Mucosa of rectum (tissue), 2 donors: ENCODE measurements at regions not wholly inside any gene's neighbourhood (a gene's known extent, or its start where the extent isn't known, plus 50 kb on each side); places are given as distances from the start of the nearest gene placed in this dataset.

Experiments
- H3K27ac ChIP-seq, 2 donors: one replicate each; pipeline ENCODE4 v1.7.0; 2013; ENCODE audit warnings: inconsistent platforms in 2 of 2, low read depth in 2 of 2, low read length in 2 of 2
- H3K27me3 ChIP-seq, 2 donors: one replicate each; pipeline ENCODE4 v1.7.0; 2013; ENCODE audit warnings: low read length in 2 of 2; ENCODE audit not compliant: control insufficient read depth in 2 of 2, insufficient read depth in 2 of 2
- H3K36me3 ChIP-seq, 2 donors: one replicate each; pipeline ENCODE4 v1.7.0; 2013; ENCODE audit warnings: low read length in 2 of 2; ENCODE audit not compliant: control insufficient read depth in 2 of 2, insufficient read depth in 2 of 2
- H3K4me1 ChIP-seq, 2 donors: one replicate each; pipeline ENCODE4 v1.7.0; 2013; ENCODE audit warnings: low read length in 2 of 2, mild to moderate bottlenecking in 1 of 2; ENCODE audit not compliant: control insufficient read depth in 2 of 2, insufficient read depth in 2 of 2
- H3K4me3 ChIP-seq, 2 donors: one replicate each; pipeline ENCODE4 v1.7.0; 2013; ENCODE audit warnings: low read length in 2 of 2
- H3K9ac ChIP-seq, 2 donors: one replicate each; pipeline ENCODE4 v1.7.0; 2013; ENCODE audit warnings: low read length in 2 of 2, low read depth in 1 of 2, mild to moderate bottlenecking in 1 of 2
- H3K9me3 ChIP-seq, 2 donors: one replicate each; pipeline ENCODE4 v1.7.0; 2013; ENCODE audit warnings: low read length in 2 of 2; ENCODE audit not compliant: control insufficient read depth in 2 of 2
- donor health status: healthy.
- donor health status: Normal muscosa, but diverticular disease.

GRCh38 chr18:46276748-46277147, 172.6 kb downstream of the HAUS1 start:
- H3K27ac ChIP-seq = no peak overlapping the region
- no peak overlapping the region for H3K4me3 ChIP-seq
- H3K9me3 ChIP-seq = no peaks in the 10 kb centered on the region
- H3K9ac ChIP-seq = no peak overlapping the region
- peaks cover 6% of the 10 kb centered on the region in 2 donors for H3K4me1 ChIP-seq
- no peaks in the 10 kb centered on the region for H3K27me3 ChIP-seq
- H3K36me3 ChIP-seq = no peaks in the 10 kb centered on the region

DNA sequence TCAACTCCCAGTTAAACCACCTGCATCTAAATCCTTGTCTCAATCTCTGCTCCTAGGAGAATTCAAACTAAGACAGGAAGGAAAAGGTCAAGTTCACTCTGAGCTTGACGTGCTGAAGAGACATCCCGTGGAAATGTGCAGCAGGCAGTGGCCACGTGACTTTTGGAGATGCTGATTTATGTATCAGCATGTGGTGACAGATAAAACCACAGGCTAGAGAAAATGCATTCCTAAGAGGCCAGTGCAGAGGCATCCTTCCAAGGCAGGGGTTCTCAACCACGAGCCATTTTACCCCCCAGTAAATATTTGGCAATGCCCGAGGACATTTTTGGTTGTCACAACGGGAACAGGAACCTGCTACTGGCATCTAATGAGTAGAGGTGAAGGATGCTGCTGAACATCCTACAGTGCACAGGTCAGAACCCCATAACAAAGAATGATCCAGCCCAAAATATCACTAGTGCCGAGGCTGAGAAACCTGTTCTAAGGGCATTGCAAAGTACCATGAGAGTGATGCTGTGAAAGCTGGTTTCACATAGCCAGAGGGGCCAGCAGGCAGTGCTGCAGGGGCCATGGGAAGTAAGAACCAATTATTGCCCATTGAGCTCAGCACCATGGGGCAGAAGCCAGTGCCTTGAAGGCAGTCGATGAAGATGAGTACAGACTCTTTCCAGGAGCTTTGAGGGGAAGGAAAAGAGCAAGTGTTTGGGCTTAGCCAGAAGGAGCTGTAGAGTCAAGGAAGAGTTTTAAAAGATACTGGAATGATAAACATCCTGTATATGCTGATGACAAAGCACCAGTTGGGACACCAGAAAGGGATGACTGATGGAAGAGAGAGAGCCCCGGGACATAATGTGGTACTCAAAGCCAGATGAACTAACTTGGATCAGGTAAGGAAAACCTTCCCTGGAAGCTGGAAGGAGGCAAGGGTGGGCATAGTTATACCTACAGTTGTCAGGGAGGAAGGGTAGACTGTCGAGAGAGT, 174.6 kb downstream of the HAUS1 start:
- Histone ChIP-seq H3K27ac (no peak overlapping the region), H3K9ac (no peak overlapping the region), H3K4me1 (no peaks in the 10 kb centered on the region), H3K9me3 (no peaks in the 10 kb centered on the region), H3K4me3 (no peak overlapping the region), H3K36me3 (no peaks in the 10 kb centered on the region), H3K27me3 (no peaks in the 10 kb centered on the region)

- Histone ChIP-seq H3K27ac (no peak overlapping the region), H3K4me3 (no peak overlapping the region), H3K27me3 (no peaks in the 10 kb centered on the region), H3K36me3 (no peaks in the 10 kb centered on the region), H3K9me3 (no peaks in the 10 kb centered on the region), H3K4me1 (no peaks in the 10 kb centered on the region), H3K9ac (no peak overlapping the region)
These were observed 175.5 kb downstream of the HAUS1 start for GRCh38 chr18:46279673-46280072.

- no peaks in the 10 kb centered on the region for H3K4me1 ChIP-seq
- H3K4me3 ChIP-seq = no peak overlapping the region
- H3K27me3 ChIP-seq = no peaks in the 10 kb centered on the region
- H3K9ac ChIP-seq = no peak overlapping the region
- no peaks in the 10 kb centered on the region for H3K9me3 ChIP-seq
- H3K27ac ChIP-seq = no peak overlapping the region
- no peaks in the 10 kb centered on the region for H3K36me3 ChIP-seq
These were observed 177.3 kb downstream of the HAUS1 start for GRCh38 chr18:46281185-46282176.

- Histone ChIP-seq H3K27ac (no peak overlapping the region), H3K4me1 (no peaks in the 10 kb centered on the region), H3K27me3 (no peaks in the 10 kb centered on the region), H3K36me3 (no peaks in the 10 kb centered on the region), H3K4me3 (no peak overlapping the region), H3K9ac (no peak overlapping the region), H3K9me3 (no peaks in the 10 kb centered on the region)
These were observed 178.0 kb downstream of the HAUS1 start for GRCh38 chr18:46282177-46282570.

DNA sequence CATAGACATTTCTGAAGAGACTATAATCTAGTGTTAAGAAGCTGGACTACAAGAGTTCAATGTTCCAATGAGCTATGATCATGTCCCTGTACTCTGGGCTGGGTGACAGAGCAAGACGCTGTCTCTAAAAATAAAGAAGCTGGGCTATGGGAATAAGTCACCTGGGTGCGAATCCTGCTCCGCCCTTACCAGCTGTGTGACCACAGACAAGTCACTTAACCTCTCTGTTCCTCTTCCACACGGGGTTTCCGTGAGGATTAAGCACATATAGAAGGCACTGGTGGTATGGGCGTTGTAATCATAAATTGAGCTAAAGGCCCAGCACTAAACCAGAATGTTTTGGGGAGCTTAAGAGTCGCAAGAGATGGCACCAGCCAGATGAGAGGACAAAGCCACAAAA, 178.5 kb downstream of the HAUS1 start:
- Histone ChIP-seq H3K27me3 (no peaks in the 10 kb centered on the region), H3K27ac (no peak overlapping the region), H3K9ac (no peak overlapping the region), H3K36me3 (no peaks in the 10 kb centered on the region), H3K4me1 (no peaks in the 10 kb centered on the region), H3K9me3 (no peaks in the 10 kb centered on the region), H3K4me3 (no peak overlapping the region)

GRCh38 chr18:46283268-46283667, 179.1 kb downstream of the HAUS1 start:
- Histone ChIP-seq H3K9me3 (no peaks in the 10 kb centered on the region), H3K4me1 (no peaks in the 10 kb centered on the region), H3K36me3 (no peaks in the 10 kb centered on the region), H3K27ac (no peak overlapping the region), H3K27me3 (no peaks in the 10 kb centered on the region), H3K4me3 (no peak overlapping the region), H3K9ac (no peak overlapping the region)

DNA sequence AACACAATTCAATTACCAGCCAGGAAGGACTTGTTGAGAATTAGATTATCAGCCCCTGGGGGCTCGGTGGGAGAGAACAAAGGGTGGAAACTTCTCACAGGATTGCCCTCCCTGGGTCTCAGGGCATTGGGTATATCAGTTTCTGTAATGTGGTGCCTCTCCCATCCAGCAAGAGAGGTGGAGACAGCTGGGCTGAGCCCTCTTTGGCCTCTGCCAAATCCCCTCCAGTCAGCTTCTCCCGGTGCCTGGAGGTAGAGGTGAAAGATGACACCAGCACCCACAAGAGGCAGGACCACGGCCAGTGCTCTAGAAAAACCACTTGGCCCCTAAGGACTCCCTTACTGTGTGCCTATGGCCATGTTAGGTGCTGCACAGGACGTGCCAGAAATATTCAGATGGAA, 179.7 kb downstream of the HAUS1 start:
- no peaks in the 10 kb centered on the region for H3K27me3 ChIP-seq
- H3K4me1 ChIP-seq = no peaks in the 10 kb centered on the region
- no peaks in the 10 kb centered on the region for H3K9me3 ChIP-seq
- H3K36me3 ChIP-seq = no peaks in the 10 kb centered on the region
- no peak overlapping the region for H3K9ac ChIP-seq
- no peak overlapping the region for H3K27ac ChIP-seq
- H3K4me3 ChIP-seq = no peak overlapping the region

DNA sequence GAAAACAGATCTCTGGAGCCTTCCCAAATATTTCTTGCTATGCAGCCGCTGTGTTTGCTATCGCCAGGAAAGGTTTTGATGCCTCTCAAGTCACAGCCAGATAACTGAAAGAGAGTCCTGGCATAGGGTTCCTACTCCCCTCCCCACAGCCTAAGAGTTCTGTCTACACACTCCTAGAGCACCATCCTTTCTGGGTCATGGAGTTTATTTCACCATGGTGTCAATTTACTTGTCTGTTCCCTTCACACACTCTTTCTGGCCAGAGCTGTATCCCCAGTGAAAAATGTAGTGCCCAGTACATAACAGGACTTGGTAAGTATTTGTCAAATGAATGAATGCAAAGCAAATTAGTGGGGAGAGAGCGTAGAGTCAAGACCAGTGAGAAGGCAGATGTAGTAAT, 185.3 kb downstream of the HAUS1 start:
- no peak overlapping the region for H3K27ac ChIP-seq

DNA sequence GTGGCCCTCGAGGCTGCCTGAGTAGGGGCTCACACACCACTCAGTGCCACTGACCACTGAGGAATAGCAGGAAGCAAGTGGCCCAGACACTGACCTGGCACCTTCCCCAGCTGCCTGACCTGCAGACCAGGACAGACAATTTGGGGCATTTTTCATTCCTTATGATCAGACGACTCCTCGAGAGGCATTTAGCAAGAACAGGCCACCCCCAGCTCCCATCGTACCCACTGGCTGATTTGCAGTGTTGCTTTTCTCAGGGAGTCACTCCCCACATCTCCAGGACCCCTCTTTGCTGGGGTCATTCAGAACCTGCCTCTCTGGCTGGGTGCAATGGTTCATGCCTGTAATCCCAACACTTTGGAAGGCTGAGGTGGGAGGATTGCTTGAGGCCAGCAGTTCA, 185.7 kb downstream of the HAUS1 start:
- Histone ChIP-seq H3K4me3 (no peak overlapping the region), H3K9me3 (no peaks in the 10 kb centered on the region), H3K27me3 (no peaks in the 10 kb centered on the region), H3K27ac (no peak overlapping the region), H3K9ac (no peak overlapping the region), H3K36me3 (no peaks in the 10 kb centered on the region), H3K4me1 (no peaks in the 10 kb centered on the region)

More for the DNA sequence above, 185.3 kb downstream of the HAUS1 start:
- H3K9me3 ChIP-seq = no peaks in the 10 kb centered on the region
- H3K27me3 ChIP-seq = no peaks in the 10 kb centered on the region
- no peaks in the 10 kb centered on the region for H3K4me1 ChIP-seq
- H3K9ac ChIP-seq = no peak overlapping the region
- H3K36me3 ChIP-seq = no peaks in the 10 kb centered on the region
- H3K4me3 ChIP-seq = no peak overlapping the region
